WTC11 (cell line): ENCODE measurements at regions not wholly inside any gene's neighbourhood (a gene's known extent, or its start where the extent isn't known, plus 50 kb on each side); places are given as distances from the start of the nearest gene placed in this dataset.

Experiments
- ATAC-seq: fragments of 200-7000 bp; cut with Tn5 transposase; 2 replicates; pipeline ENCODE4 v1.10.0; 2021; ENCODE audit warnings: mild to moderate bottlenecking, moderate library complexity
- CTCF ChIA-PET: fragments of 300-600 bp; sonication (Branson Sonifier 250); formaldehyde crosslinking; loops from one replicate; lab custom pipeline; 2021; ENCODE audit warnings: antibody characterized with exemption; lab: Charles Lee
- POLR2A ChIA-PET: fragments of 350-600 bp; sonication (Branson Sonifier 250); formaldehyde crosslinking; loops from one replicate; lab custom pipeline; 2021; ENCODE audit warnings: antibody characterized with exemption; lab: Charles Lee
- DNase-seq: peaks from one replicate; pipeline ENCODE4 v3.0.0; 2021; ENCODE audit warnings: low spot score
- H3K27ac Mint-ChIP-seq: 2 replicates; pipeline ENCODE4 v1.8.0; 2021; ENCODE audit warnings: mixed read lengths
- H3K27me3 Mint-ChIP-seq: 2 replicates; pipeline ENCODE4 v1.8.0; 2021; ENCODE audit warnings: low read depth, mild to moderate bottlenecking, moderate library complexity, mixed read lengths
- H3K36me3 Mint-ChIP-seq: 2 replicates; pipeline ENCODE4 v1.8.0; 2021; ENCODE audit warnings: mixed read lengths
- H3K4me1 Mint-ChIP-seq: 2 replicates; pipeline ENCODE4 v1.8.0; 2022; ENCODE audit warnings: mixed read lengths
- H3K4me3 Mint-ChIP-seq: 2 replicates; pipeline ENCODE4 v1.8.0; 2021; ENCODE audit warnings: mild to moderate bottlenecking, moderate library complexity, mixed read lengths
- H3K9me3 Mint-ChIP-seq: 2 replicates; pipeline ENCODE4 v1.8.0; 2021; ENCODE audit warnings: mixed read lengths
- ARID4B ChIP-seq: sonication (generic); formaldehyde crosslinking; IDR thresholded peaks from 2 replicates; pipeline ENCODE4 v1.8.0; 2023; ENCODE audit warnings: missing genetic modification reagents, mild to moderate bottlenecking, borderline replicate concordance
- ATF1 ChIP-seq: sonication (generic); formaldehyde crosslinking; IDR thresholded peaks from 2 replicates; pipeline ENCODE4 v1.8.1; 2023; ENCODE audit warnings: mild to moderate bottlenecking, moderate library complexity, missing genetic modification reagents
- ATF2 ChIP-seq: sonication (generic); formaldehyde crosslinking; IDR thresholded peaks from 2 replicates; pipeline ENCODE4 v1.8.1; 2022; ENCODE audit warnings: low read depth, missing genetic modification reagents, borderline replicate concordance
- E2F4 ChIP-seq: sonication (generic); formaldehyde crosslinking; IDR thresholded peaks from 2 replicates; pipeline ENCODE4 v1.8.1; 2022; ENCODE audit warnings: low read depth, mild to moderate bottlenecking, moderate library complexity, missing genetic modification reagents, borderline replicate concordance
- FOXP1 ChIP-seq: sonication (generic); formaldehyde crosslinking; IDR thresholded peaks from 2 replicates; pipeline ENCODE4 v1.8.0; 2022; ENCODE audit warnings: missing genetic modification reagents, mild to moderate bottlenecking, moderate library complexity, borderline replicate concordance
- HMGA2 ChIP-seq: fragments of 250-450 bp; sonication (Bioruptor Pico); IDR thresholded peaks from 2 replicates; pipeline ENCODE4 v1.4.0; 2021; ENCODE audit warnings: mild to moderate bottlenecking, moderate library complexity
- KAT7 ChIP-seq: sonication (generic); formaldehyde crosslinking; IDR thresholded peaks from 2 replicates; pipeline ENCODE4 v1.8.1; 2023; ENCODE audit warnings: missing genetic modification reagents, mild to moderate bottlenecking, borderline replicate concordance
- NR2C2 ChIP-seq: sonication (generic); formaldehyde crosslinking; IDR thresholded peaks from 2 replicates; pipeline ENCODE4 v1.8.0; 2022; ENCODE audit warnings: mild to moderate bottlenecking, missing genetic modification reagents
- PRRX2 ChIP-seq: fragments of 250-450 bp; sonication (Bioruptor Pico); IDR thresholded peaks from 2 replicates; pipeline ENCODE4 v1.8.0; 2021; ENCODE audit warnings: mild to moderate bottlenecking
- SMAD3 ChIP-seq: sonication (generic); formaldehyde crosslinking; IDR thresholded peaks from 2 replicates; pipeline ENCODE4 v1.8.0; 2022; ENCODE audit warnings: missing genetic modification reagents, mild to moderate bottlenecking, borderline replicate concordance
- TCF7 ChIP-seq: sonication (generic); formaldehyde crosslinking; IDR thresholded peaks from 2 replicates; pipeline ENCODE4 v1.8.0; 2022; ENCODE audit warnings: mild to moderate bottlenecking, low read depth, missing genetic modification reagents, moderate library complexity
- TEAD4 ChIP-seq: sonication (generic); formaldehyde crosslinking; IDR thresholded peaks from 2 replicates; pipeline ENCODE4 v1.8.0; 2022; ENCODE audit warnings: mild to moderate bottlenecking, missing genetic modification reagents
- USF1 ChIP-seq: sonication (generic); formaldehyde crosslinking; IDR thresholded peaks from 2 replicates; pipeline ENCODE4 v1.8.0; 2022; ENCODE audit warnings: mild to moderate bottlenecking, missing genetic modification reagents
- ZMAT4 ChIP-seq: fragments of 250-450 bp; sonication (Bioruptor Pico); IDR thresholded peaks from 2 replicates; pipeline ENCODE4 v1.9.0; 2021; ENCODE audit warnings: mild to moderate bottlenecking
- ZNF121 ChIP-seq: sonication (generic); formaldehyde crosslinking; IDR thresholded peaks from 2 replicates; pipeline ENCODE4 v1.8.0; 2023; ENCODE audit warnings: missing genetic modification reagents
- ZNF138 ChIP-seq: sonication (generic); formaldehyde crosslinking; conservative IDR thresholded peaks from 2 replicates; pipeline ENCODE4 v1.8.1; 2022; ENCODE audit warnings: mild to moderate bottlenecking, moderate library complexity, missing genetic modification reagents
- ZNF416 ChIP-seq: fragments of 250-450 bp; sonication (Bioruptor Pico); IDR thresholded peaks from 2 replicates; pipeline ENCODE4 v1.9.0; 2021; ENCODE audit warnings: mild to moderate bottlenecking, inconsistent platforms
- ZNF425 ChIP-seq: fragments of 250-450 bp; sonication (Bioruptor Pico); conservative IDR thresholded peaks from 2 replicates; pipeline ENCODE4 v1.9.0; 2021; ENCODE audit warnings: mild to moderate bottlenecking

GRCh38 chr4:152267811-152268210 lies 268.1 kb downstream of the FBXW7 start (continued):
- TF ChIP-seq E2F4, result no peak
- TF ChIP-seq ZNF138 (CRISPR knock-in tag), result no peak
- no peak for TF ChIP-seq KAT7 (CRISPR knock-in tag)

- no peak overlapping the region for H3K27ac Mint-ChIP-seq
- H3K27me3 Mint-ChIP-seq, result no peaks in the 10 kb centered on the region
- peaks cover 6% of the 10 kb centered on the region; the same call in 1 of the 2 replicates for H3K9me3 Mint-ChIP-seq
- TF ChIP-seq USF1 (CRISPR knock-in tag) (no peak), E2F4 (no peak), HMGA2 (CRISPR knock-in tag) (no peak), ZNF121 (CRISPR knock-in tag) (no peak), TEAD4 (CRISPR knock-in tag) (no peak), FOXP1 (CRISPR knock-in tag) (no peak), TCF7 (CRISPR knock-in tag) (no peak), ZNF425 (CRISPR knock-in tag) (no peak), ARID4B (CRISPR knock-in tag) (no peak), ATF1 (CRISPR knock-in tag) (no peak)
- ChIA-PET POLR2A (no interaction called here), CTCF (no interaction called here)
- DNase-seq, result no peak
- H3K4me1 Mint-ChIP-seq, result no peaks in the 10 kb centered on the region
- H3K36me3 Mint-ChIP-seq, result no peaks in the 10 kb centered on the region
- no peak overlapping the region for H3K4me3 Mint-ChIP-seq
- ATAC-seq, result no peak
Measured at GRCh38 chr4:152266831-152267480, 268.9 kb downstream of the FBXW7 start.

- H3K4me3 Mint-ChIP-seq, result no peak overlapping the region
- DNase-seq, result no peak
- no peaks in the 10 kb centered on the region for H3K27me3 Mint-ChIP-seq
- no peak for ATAC-seq
- peaks cover 23% of the 10 kb centered on the region for H3K9me3 Mint-ChIP-seq
- ChIA-PET POLR2A (interaction anchor here (0.9 kb wide), 1 partner anchor 41 kb away, joined by 3 read pairs; no protein-coding TSS in a partner anchor), CTCF (no interaction called here)
- H3K4me1 Mint-ChIP-seq, result no peaks in the 10 kb centered on the region
- peaks cover 4% of the 10 kb centered on the region for H3K36me3 Mint-ChIP-seq
- H3K27ac Mint-ChIP-seq, result no peak overlapping the region
- TF ChIP-seq ZMAT4 (CRISPR knock-in tag) (no peak), ATF2 (CRISPR knock-in tag) (no peak), PRRX2 (CRISPR knock-in tag) (no peak), NR2C2 (CRISPR knock-in tag) (no peak), SMAD3 (CRISPR knock-in tag) (no peak), ZNF121 (CRISPR knock-in tag) (no peak), ZNF425 (CRISPR knock-in tag) (no peak), ZNF416 (CRISPR knock-in tag) (no peak)
Measured at GRCh38 chr4:152265149-152265621, 270.7 kb downstream of the FBXW7 start.
